ENCODE measurements at regions not wholly inside any gene's neighbourhood (a gene's known extent, or its start where the extent isn't known, plus 50 kb on each side); places are given as distances from the start of the nearest gene placed in this dataset.

- no peak for DNase-seq
- Histone ChIP-seq H3F3A (ENCODE audit: insufficient read depth, low read length) (no peaks in the 10 kb centered on the region), H3K4me2 (ENCODE audit: low read depth, low read length) (no peak overlapping the region), H3K9me2 (replicated peaks; ENCODE audit: insufficient read depth, low read length) (no peaks in the 10 kb centered on the region), H3K4me3 (ENCODE audit: low read length) (no peak overlapping the region), H3K9ac (ENCODE audit: low read length) (no peak overlapping the region), H3K27me3 (replicated peaks; ENCODE audit: insufficient read depth, low read length) (no peaks in the 10 kb centered on the region), H3K9me3 (replicated peaks; ENCODE audit: insufficient read depth, low read length) (no peaks in the 10 kb centered on the region), H3K36me3 (replicated peaks; ENCODE audit: insufficient read depth, low read length) (no peaks in the 10 kb centered on the region), H2AFZ (ENCODE audit: low read length) (no peak overlapping the region), H4K20me1 (ENCODE audit: insufficient read depth, low read length) (no peaks in the 10 kb centered on the region), H3K79me2 (ENCODE audit: low read length) (no peaks in the 10 kb centered on the region), H3K4me1 (ENCODE audit: low read length) (no peaks in the 10 kb centered on the region), H3K27ac (ENCODE audit: low read length) (no peak overlapping the region)
- no peak for TF ChIP-seq EZH2 (optimal IDR thresholded peaks at IDR 0.05; ENCODE audit: low read depth, low read length)
- no peak for TF ChIP-seq CTCF (IDR thresholded peaks at IDR 0.05; ENCODE audit: low read length)
- TF ChIP-seq EZH2phosphoT487 (IDR thresholded peaks at IDR 0.05; ENCODE audit: low read length): no peak
Observed at GRCh38 chr12:78556651-78557050, 307.9 kb upstream of the SYT1 start.

- H3K4me2 ChIP-seq (ENCODE audit: low read depth, low read length): no peak overlapping the region
- no peaks in the 10 kb centered on the region for H3K4me1 ChIP-seq (ENCODE audit: low read length)
- H3K27me3 ChIP-seq (replicated peaks; ENCODE audit: insufficient read depth, low read length): no peaks in the 10 kb centered on the region
- no peak overlapping the region for H2AFZ ChIP-seq (ENCODE audit: low read length)
- no peak overlapping the region for H3K9ac ChIP-seq (ENCODE audit: low read length)
- no peaks in the 10 kb centered on the region for H3K79me2 ChIP-seq (ENCODE audit: low read length)
- H3K4me3 ChIP-seq (ENCODE audit: low read length): no peak overlapping the region
- H3K9me2 ChIP-seq (replicated peaks; ENCODE audit: insufficient read depth, low read length): no peaks in the 10 kb centered on the region
- no peaks in the 10 kb centered on the region for H4K20me1 ChIP-seq (ENCODE audit: insufficient read depth, low read length)
- H3K9me3 ChIP-seq (replicated peaks; ENCODE audit: insufficient read depth, low read length): no peaks in the 10 kb centered on the region
- H3K27ac ChIP-seq (ENCODE audit: low read length): no peak overlapping the region
- H3K36me3 ChIP-seq (replicated peaks; ENCODE audit: insufficient read depth, low read length): no peaks in the 10 kb centered on the region
- TF ChIP-seq EZH2 (optimal IDR thresholded peaks at IDR 0.05; ENCODE audit: low read depth, low read length) (no peak), EZH2phosphoT487 (IDR thresholded peaks at IDR 0.05; ENCODE audit: low read length) (no peak), CTCF (IDR thresholded peaks at IDR 0.05; ENCODE audit: low read length) (no peak)
- no peak for DNase-seq
- no peaks in the 10 kb centered on the region for H3F3A ChIP-seq (ENCODE audit: insufficient read depth, low read length)
Observed at GRCh38 chr12:78559416-78559815, 305.2 kb upstream of the SYT1 start.

GRCh38 chr12:78559886-78560285 lies 304.7 kb upstream of the SYT1 start:
- Histone ChIP-seq H2AFZ (ENCODE audit: low read length) (no peak overlapping the region), H3K4me2 (ENCODE audit: low read depth, low read length) (no peak overlapping the region), H3K36me3 (replicated peaks; ENCODE audit: insufficient read depth, low read length) (no peaks in the 10 kb centered on the region), H3K4me1 (ENCODE audit: low read length) (no peaks in the 10 kb centered on the region), H3F3A (ENCODE audit: insufficient read depth, low read length) (no peaks in the 10 kb centered on the region), H3K79me2 (ENCODE audit: low read length) (no peaks in the 10 kb centered on the region), H4K20me1 (ENCODE audit: insufficient read depth, low read length) (no peaks in the 10 kb centered on the region), H3K9me2 (replicated peaks; ENCODE audit: insufficient read depth, low read length) (no peaks in the 10 kb centered on the region), H3K27me3 (replicated peaks; ENCODE audit: insufficient read depth, low read length) (no peaks in the 10 kb centered on the region), H3K9ac (ENCODE audit: low read length) (no peak overlapping the region), H3K27ac (ENCODE audit: low read length) (no peak overlapping the region), H3K4me3 (ENCODE audit: low read length) (no peak overlapping the region), H3K9me3 (replicated peaks; ENCODE audit: insufficient read depth, low read length) (no peaks in the 10 kb centered on the region)
- DNase-seq: no peak
- no peak for TF ChIP-seq CTCF (IDR thresholded peaks at IDR 0.05; ENCODE audit: low read length)
- no peak for TF ChIP-seq EZH2phosphoT487 (IDR thresholded peaks at IDR 0.05; ENCODE audit: low read length)
- TF ChIP-seq EZH2 (optimal IDR thresholded peaks at IDR 0.05; ENCODE audit: low read depth, low read length): no peak
